GM13977 (cell line): ENCODE measurements at regions not wholly inside any gene's neighbourhood (a gene's known extent, or its start where the extent isn't known, plus 50 kb on each side); places are given as distances from the start of the nearest gene placed in this dataset.

Experiments
- DNase-seq: peaks from one replicate; pipeline ENCODE4 v3.0.0; 2012; ENCODE audit warnings: low spot score
- CTCF ChIP-seq: IDR thresholded peaks from 2 replicates; pipeline ENCODE4 v1.5.1; 2012; ENCODE audit warnings: mild to moderate bottlenecking, control low read depth; ENCODE audit not compliant: insufficient read depth; ENCODE audit errors: extremely low read depth, missing control alignments
- in situ Hi-C: fragments of 300-500 bp; cut with MboI; formaldehyde crosslinking; loops from one replicate; pipeline ENCODE4 v1.12.0; 2022; ENCODE audit warnings: low sequenced_read_pairs, low pct_unique_long_range_greater_than_20kb, mixed read lengths, inconsistent platforms; ENCODE audit not compliant: unreplicated experiment

GRCh38 chr18:73168236-73168635 lies 300.4 kb upstream of the NETO1 start:
- no peak for DNase-seq
- in situ Hi-C loops: no loop called here
- TF ChIP-seq CTCF: no peak

GRCh38 chr18:73164430-73164829 lies 296.6 kb upstream of the NETO1 start:
- no peak for TF ChIP-seq CTCF
- DNase-seq: no peak
- in situ Hi-C loops: no loop called here

GRCh38 chr18:73163236-73163635 lies 295.4 kb upstream of the NETO1 start:
- in situ Hi-C loops: no loop called here
- DNase-seq: no peak
- no peak for TF ChIP-seq CTCF

- no peak for DNase-seq
- in situ Hi-C loops: no loop called here
- TF ChIP-seq CTCF: no peak
Measured at GRCh38 chr18:73156117-73156516, 288.3 kb upstream of the NETO1 start.

- no peak for DNase-seq
- in situ Hi-C loops: no loop called here
- no peak for TF ChIP-seq CTCF
Measured at GRCh38 chr18:73153271-73153670, 285.5 kb upstream of the NETO1 start.

GRCh38 chr18:73151086-73151485 lies 283.3 kb upstream of the NETO1 start:
- no peak for DNase-seq
- TF ChIP-seq CTCF: no peak
- in situ Hi-C loops: no loop called here

GRCh38 chr18:73150199-73150598 lies 282.4 kb upstream of the NETO1 start:
- TF ChIP-seq CTCF: no peak
- in situ Hi-C loops: no loop called here
- no peak for DNase-seq
